Esophagus muscularis mucosa (tissue), 4 donors: ENCODE measurements at regions not wholly inside any gene's neighbourhood (a gene's known extent, or its start where the extent isn't known, plus 50 kb on each side); places are given as distances from the start of the nearest gene placed in this dataset.

Experiments
- EP300 ChIP-seq: sonication (generic); formaldehyde crosslinking; IDR thresholded peaks from one replicate; pipeline ENCODE4 v1.6.1; 2017; ENCODE audit warnings: antibody characterized with exemption
- POLR2A ChIP-seq: fragments of 450-650 bp; IDR thresholded peaks from one replicate; pipeline ENCODE4 v1.6.1; 2017; ENCODE audit warnings: antibody characterized with exemption, moderate library complexity, mild to moderate bottlenecking, low read depth
- POLR2AphosphoS5 ChIP-seq, 2 donors: sonication (generic); formaldehyde crosslinking; IDR thresholded peaks; one replicate each; pipeline ENCODE4 v1.6.1; 2017; ENCODE audit warnings: antibody characterized with exemption in 2 of 2
- TF ChIP-seq, protein P1 (sequence below), 3 experiments: fragments of 200-600 bp in 2 of 3; fragments of 450-650 bp in 1 of 3; sonication (generic) in 2 of 3; IDR thresholded peaks; one replicate each; pipeline ENCODE4 v1.5.1; 2017 to 2019; ENCODE audit warnings: antibody characterized with exemption in 3 of 3, mild to moderate bottlenecking in 2 of 3, moderate library complexity in 1 of 3

DNA sequence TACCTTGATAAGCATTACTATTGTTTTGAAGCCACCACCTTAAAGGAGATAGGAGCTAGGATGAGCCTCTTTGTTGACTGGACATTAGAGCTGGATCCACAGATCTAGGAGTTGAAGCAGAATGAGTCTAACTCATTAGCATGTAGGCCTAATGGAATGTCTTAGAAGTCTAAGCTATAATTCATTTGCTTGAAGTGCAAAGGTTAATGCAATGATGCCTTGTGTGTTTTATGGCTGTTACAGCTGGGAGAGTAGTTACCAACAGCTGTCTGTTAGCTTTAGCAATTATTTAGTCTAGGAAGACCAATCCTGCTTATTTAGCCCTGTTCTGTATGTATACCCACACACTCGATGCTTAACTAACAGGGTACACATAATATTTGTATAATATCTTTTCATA, 419.3 kb downstream of the TUSC7 start:
- TF ChIP-seq POLR2A (no peak), POLR2AphosphoS5 (IDR thresholded peaks at IDR 0.05) (no peak), EP300 (no peak)
- TF ChIP-seq, protein P1, sequence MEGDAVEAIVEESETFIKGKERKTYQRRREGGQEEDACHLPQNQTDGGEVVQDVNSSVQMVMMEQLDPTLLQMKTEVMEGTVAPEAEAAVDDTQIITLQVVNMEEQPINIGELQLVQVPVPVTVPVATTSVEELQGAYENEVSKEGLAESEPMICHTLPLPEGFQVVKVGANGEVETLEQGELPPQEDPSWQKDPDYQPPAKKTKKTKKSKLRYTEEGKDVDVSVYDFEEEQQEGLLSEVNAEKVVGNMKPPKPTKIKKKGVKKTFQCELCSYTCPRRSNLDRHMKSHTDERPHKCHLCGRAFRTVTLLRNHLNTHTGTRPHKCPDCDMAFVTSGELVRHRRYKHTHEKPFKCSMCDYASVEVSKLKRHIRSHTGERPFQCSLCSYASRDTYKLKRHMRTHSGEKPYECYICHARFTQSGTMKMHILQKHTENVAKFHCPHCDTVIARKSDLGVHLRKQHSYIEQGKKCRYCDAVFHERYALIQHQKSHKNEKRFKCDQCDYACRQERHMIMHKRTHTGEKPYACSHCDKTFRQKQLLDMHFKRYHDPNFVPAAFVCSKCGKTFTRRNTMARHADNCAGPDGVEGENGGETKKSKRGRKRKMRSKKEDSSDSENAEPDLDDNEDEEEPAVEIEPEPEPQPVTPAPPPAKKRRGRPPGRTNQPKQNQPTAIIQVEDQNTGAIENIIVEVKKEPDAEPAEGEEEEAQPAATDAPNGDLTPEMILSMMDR (IDR thresholded peaks at IDR 0.05), result no peak
